ENCODE measurements at regions not wholly inside any gene's neighbourhood (a gene's known extent, or its start where the extent isn't known, plus 50 kb on each side); places are given as distances from the start of the nearest gene placed in this dataset.

DNA sequence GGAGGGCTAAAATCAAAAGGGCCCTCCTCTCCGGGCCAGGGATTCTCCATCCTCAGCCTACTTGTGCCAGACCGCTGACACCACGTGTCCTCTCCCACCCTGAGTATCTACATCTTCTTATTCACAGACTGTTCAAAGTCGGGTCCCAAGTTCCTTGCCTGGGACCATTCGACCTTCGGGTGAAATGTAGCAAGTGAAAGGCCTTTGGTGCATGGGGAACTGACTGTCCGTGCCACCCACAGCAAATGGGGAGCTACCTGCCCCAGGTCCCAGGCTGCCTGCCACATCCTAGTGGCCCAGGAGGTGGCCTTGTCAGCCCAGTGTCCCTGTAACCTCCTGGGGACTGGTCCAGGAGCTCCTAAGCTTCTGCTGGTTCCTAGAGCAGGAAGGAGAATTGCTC lies 67.3 kb downstream of the RTL6 start:
- Histone ChIP-seq H3K4me1 (no peaks in the 10 kb centered on the region), H3K9me3 (no peaks in the 10 kb centered on the region), H3K27me3 (no peaks in the 10 kb centered on the region), H3K27ac (no peak overlapping the region), H3K4me3 (no peak overlapping the region), H3K36me3 (no peaks in the 10 kb centered on the region), H3K9ac (ENCODE audit: low read depth in 2 of 2, low read length in 2 of 2) (no peak overlapping the region)
- no peak for DNase-seq
- TF ChIP-seq, protein P1, sequence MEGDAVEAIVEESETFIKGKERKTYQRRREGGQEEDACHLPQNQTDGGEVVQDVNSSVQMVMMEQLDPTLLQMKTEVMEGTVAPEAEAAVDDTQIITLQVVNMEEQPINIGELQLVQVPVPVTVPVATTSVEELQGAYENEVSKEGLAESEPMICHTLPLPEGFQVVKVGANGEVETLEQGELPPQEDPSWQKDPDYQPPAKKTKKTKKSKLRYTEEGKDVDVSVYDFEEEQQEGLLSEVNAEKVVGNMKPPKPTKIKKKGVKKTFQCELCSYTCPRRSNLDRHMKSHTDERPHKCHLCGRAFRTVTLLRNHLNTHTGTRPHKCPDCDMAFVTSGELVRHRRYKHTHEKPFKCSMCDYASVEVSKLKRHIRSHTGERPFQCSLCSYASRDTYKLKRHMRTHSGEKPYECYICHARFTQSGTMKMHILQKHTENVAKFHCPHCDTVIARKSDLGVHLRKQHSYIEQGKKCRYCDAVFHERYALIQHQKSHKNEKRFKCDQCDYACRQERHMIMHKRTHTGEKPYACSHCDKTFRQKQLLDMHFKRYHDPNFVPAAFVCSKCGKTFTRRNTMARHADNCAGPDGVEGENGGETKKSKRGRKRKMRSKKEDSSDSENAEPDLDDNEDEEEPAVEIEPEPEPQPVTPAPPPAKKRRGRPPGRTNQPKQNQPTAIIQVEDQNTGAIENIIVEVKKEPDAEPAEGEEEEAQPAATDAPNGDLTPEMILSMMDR (IDR thresholded peaks at IDR 0.05), result no peak
- intact Hi-C loops (cut with DNase I), result no loop called here

DNA sequence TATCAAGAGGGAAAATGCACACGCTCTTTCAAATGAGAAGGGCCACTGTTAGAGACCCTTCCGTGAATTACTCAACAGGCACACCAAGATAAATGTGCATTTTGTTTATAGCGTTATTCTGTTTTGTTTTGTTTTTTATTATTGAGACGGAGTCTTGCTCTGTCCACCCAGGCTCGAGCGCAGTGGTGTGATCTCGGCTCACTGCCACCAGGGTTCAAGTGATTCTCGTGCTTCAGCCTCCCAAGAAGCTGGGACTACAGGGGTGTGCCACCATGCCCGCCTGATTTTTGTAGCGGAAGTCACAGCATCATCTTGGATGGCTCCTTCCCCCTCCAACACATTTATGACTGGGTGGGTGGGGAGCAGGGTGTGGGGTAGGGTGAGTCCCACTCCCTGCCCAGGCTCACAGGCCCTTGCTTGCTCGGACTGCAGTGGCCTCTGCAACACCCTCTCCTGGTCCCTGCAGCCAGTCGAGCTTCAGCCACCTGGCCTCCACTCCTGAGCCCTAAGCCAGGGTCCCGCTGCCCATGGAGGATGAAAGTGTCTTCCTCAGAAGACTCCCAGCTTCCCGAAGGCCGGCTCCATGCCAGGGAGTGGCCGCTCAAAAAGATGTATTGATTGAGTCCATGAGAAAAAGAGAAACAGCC lies 68.0 kb downstream of the RTL6 start:
- no peak for DNase-seq
- H3K4me1 ChIP-seq, result no peaks in the 10 kb centered on the region
- H3K4me3 ChIP-seq, result no peak overlapping the region
- TF ChIP-seq, protein P1 (IDR thresholded peaks at IDR 0.05), result no peak
- no peaks in the 10 kb centered on the region for H3K36me3 ChIP-seq
- intact Hi-C loops (cut with DNase I), result no loop called here
- H3K9ac ChIP-seq (ENCODE audit: low read depth in 2 of 2, low read length in 2 of 2), result no peak overlapping the region
- no peaks in the 10 kb centered on the region for H3K9me3 ChIP-seq
- H3K27ac ChIP-seq, result no peak overlapping the region
- H3K27me3 ChIP-seq, result no peaks in the 10 kb centered on the region

DNA sequence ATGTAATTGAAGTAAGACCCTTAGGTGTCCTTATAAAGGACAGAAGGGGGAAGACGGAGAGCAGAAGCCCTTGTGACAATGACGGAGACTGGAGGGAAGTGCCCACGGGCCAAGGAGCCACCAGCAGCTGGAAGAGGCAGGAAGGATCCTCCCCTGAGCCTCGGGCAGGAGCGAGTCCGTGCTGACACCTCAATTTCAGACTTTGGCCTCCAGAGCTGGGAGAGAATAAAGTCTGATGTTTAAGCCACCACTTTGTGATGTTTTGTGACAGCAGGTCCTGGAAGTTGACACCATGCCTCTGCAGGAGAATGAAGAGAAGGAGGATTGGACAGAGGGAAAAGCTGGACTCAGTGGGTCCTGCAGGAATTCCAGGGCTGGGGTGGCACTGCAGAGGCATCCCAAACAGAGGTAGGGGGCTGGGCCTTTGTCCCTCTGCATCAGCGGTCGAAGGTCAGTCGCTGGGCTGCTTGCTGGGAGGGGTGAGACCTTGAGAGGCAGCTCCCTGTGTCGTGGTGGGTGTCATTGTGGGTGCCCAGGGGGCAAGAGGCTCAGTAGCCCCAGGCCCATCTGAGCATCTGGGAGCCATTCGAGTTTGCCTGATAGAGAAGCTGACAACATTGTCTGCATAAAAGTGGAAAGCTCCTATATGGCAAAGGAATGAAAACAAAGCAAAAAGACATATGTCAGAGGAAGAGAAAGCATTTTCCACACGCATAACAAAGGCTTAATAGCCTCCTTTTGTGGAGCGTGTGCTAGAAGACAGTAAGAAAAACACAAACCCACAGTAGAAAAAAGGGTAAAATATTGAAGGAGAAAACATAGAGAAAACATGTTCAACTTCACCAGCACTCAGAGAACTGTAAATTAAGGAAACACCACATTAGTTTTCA lies 68.8 kb downstream of the RTL6 start:
- Histone ChIP-seq H3K4me1 (no peaks in the 10 kb centered on the region), H3K9ac (ENCODE audit: low read depth in 2 of 2, low read length in 2 of 2) (no peak overlapping the region), H3K36me3 (no peaks in the 10 kb centered on the region), H3K27me3 (no peaks in the 10 kb centered on the region), H3K27ac (no peak overlapping the region), H3K9me3 (no peaks in the 10 kb centered on the region), H3K4me3 (no peak overlapping the region)
- intact Hi-C loops (cut with DNase I), result no loop called here
- TF ChIP-seq, protein P1 (IDR thresholded peaks at IDR 0.05), result no peak
- no peak for DNase-seq

DNA sequence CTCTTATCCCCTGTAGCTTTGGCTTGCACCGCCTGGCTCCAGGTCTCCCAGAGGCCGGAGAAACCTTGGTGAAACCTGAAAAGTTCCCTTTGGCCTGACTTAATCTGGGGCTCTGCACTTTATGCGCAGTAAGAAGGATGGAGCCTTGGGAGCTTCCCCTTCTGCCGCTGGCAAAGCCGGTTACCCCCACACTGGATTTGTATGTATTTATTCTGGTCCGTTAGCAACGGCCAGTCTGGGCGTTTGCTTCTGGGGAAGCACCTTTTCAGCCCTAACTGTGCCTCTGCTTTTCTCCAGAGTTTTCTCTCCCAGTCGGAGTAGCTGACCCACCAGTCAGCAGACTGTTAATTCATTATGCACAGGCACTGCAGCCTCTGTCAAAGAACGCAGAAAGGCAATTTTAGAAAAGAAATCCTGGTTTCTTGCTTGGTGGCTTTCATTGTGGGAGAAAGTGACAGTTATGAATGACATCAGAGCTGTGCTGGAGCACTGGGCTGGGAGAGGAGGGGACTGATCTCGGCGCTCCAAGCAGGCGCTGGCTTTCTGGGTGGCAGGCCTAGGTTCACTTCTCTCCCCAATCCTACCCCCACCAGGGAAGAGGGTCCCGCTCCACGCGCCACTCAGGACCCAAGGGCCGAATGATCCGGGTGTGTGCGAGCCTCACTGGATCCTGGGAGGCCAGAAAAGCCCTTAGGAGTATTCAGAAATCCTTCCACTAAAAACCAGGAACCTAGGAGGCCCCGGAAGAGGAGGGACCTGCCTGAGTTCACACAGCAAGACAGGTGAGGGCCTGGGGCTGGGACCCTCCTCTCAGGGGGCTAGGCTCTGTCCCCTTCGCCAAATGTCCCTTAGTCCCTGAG lies 70.2 kb downstream of the RTL6 start:
- Histone ChIP-seq H3K36me3 (no peaks in the 10 kb centered on the region), H3K4me1 (no peaks in the 10 kb centered on the region), H3K4me3 (no peak overlapping the region), H3K27me3 (no peaks in the 10 kb centered on the region), H3K27ac (no peak overlapping the region), H3K9ac (ENCODE audit: low read depth in 2 of 2, low read length in 2 of 2) (no peak overlapping the region), H3K9me3 (no peaks in the 10 kb centered on the region)
- DNase-seq, result no peak
- TF ChIP-seq, protein P1 (IDR thresholded peaks at IDR 0.05), result no peak
- intact Hi-C loops (cut with DNase I), result no loop called here

DNA sequence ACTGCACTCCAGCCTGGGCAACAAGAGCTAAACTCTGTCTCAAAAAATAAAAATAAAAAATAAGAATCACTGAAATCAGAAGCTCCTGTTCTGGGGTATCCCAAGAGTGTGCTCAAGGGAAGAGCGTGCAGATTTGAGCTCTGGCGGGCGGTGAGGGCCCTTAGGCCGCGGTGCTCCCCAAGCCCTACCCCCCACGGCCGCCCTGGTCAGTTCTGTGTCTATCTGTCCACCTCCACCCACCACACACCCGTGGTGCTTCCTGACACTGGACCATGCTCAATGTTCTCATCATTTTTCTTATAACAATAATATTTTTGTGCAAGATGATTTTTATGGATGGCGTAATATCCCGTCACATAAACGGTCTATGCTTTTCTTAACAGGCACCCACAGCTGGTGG lies 71.1 kb downstream of the RTL6 start:
- intact Hi-C loops (cut with DNase I), result no loop called here
- DNase-seq, result no peak
- no peaks in the 10 kb centered on the region for H3K27me3 ChIP-seq

More for the DNA sequence above, 71.1 kb downstream of the RTL6 start:
- H3K9ac ChIP-seq (ENCODE audit: low read depth in 2 of 2, low read length in 2 of 2), result no peak overlapping the region
- no peaks in the 10 kb centered on the region for H3K9me3 ChIP-seq
- no peak overlapping the region for H3K27ac ChIP-seq
- no peaks in the 10 kb centered on the region for H3K36me3 ChIP-seq
- H3K4me3 ChIP-seq, result no peak overlapping the region
- H3K4me1 ChIP-seq, result no peaks in the 10 kb centered on the region
- TF ChIP-seq, protein P1 (IDR thresholded peaks at IDR 0.05), result no peak

All from colonic mucosa (tissue), 4 donors.